ENCODE measurements at regions not wholly inside any gene's neighbourhood (a gene's known extent, or its start where the extent isn't known, plus 50 kb on each side); places are given as distances from the start of the nearest gene placed in this dataset.
"Not testable (repeated sequence)": the region's sequence is repeated elsewhere in the genome, so short reads cannot be mapped to it uniquely, and the experiment has no call there.

- no peak for ATAC-seq
Measured at GRCh38 chr3:3315846-3316245, 136.4 kb upstream of the CRBN start.

GRCh38 chr3:3309887-3310286, 130.4 kb upstream of the CRBN start:
- no peak for ATAC-seq

GRCh38 chr3:3308809-3309208, 129.3 kb upstream of the CRBN start:
- no peak for ATAC-seq

- no peak for ATAC-seq
Measured at GRCh38 chr3:3307491-3307890, 128.0 kb upstream of the CRBN start.

GRCh38 chr3:3305841-3306240, 126.3 kb upstream of the CRBN start:
- ATAC-seq: no peak

- no peak for ATAC-seq
Measured at GRCh38 chr3:3305084-3305483, 125.6 kb upstream of the CRBN start.

- ATAC-seq: no peak
Measured at GRCh38 chr3:3303636-3304035, 124.1 kb upstream of the CRBN start.

- ATAC-seq: no peak
Measured at GRCh38 chr3:3302964-3303363, 123.5 kb upstream of the CRBN start.

GRCh38 chr3:3301476-3301875, 122.0 kb upstream of the CRBN start:
- no peak for ATAC-seq

- ATAC-seq: no peak
Measured at GRCh38 chr3:3296979-3297381, 117.5 kb upstream of the CRBN start.

GRCh38 chr3:3295586-3295985, 116.1 kb upstream of the CRBN start:
- ATAC-seq: no peak

GRCh38 chr3:3291756-3292283, 112.3 kb upstream of the CRBN start:
- not testable (repeated sequence) for ATAC-seq

GRCh38 chr3:3288255-3288654, 108.8 kb upstream of the CRBN start:
- ATAC-seq: no peak

GRCh38 chr3:3286014-3286413, 106.5 kb upstream of the CRBN start:
- ATAC-seq: no peak

GRCh38 chr3:3281024-3281423, 101.5 kb upstream of the CRBN start:
- ATAC-seq: no peak

GRCh38 chr3:3280396-3280795, 100.9 kb upstream of the CRBN start:
- no peak for ATAC-seq

- no peak for ATAC-seq
Measured at GRCh38 chr3:3278073-3278472, 98.6 kb upstream of the CRBN start.

GRCh38 chr3:3276630-3277029, 97.1 kb upstream of the CRBN start:
- ATAC-seq: no peak

GRCh38 chr3:3264796-3265195, 85.3 kb upstream of the CRBN start:
- no peak for ATAC-seq

- ATAC-seq: no peak
Measured at GRCh38 chr3:3260870-3261269, 81.4 kb upstream of the CRBN start.

- ATAC-seq: no peak
Measured at GRCh38 chr3:3259181-3259580, 79.7 kb upstream of the CRBN start.

- ATAC-seq: no peak
Measured at GRCh38 chr3:3258281-3258680, 78.8 kb upstream of the CRBN start.

GRCh38 chr3:3241596-3241995, 62.1 kb upstream of the CRBN start:
- no peak for ATAC-seq

- ATAC-seq: no peak
Measured at GRCh38 chr3:3240986-3241385, 61.5 kb upstream of the CRBN start.

GRCh38 chr3:3237979-3238378, 58.5 kb upstream of the CRBN start:
- no peak for ATAC-seq

- ATAC-seq: no peak
Measured at GRCh38 chr3:3232251-3232650, 52.8 kb upstream of the CRBN start.

Data from activated CD4-positive, CD25-positive, alpha-beta regulatory T cell treated with anti-CD3 and anti-CD28 coated beads, Interleukin-2, amount 50 U/mL, for 24 hours (primary cell).